ENCODE measurements at regions not wholly inside any gene's neighbourhood (a gene's known extent, or its start where the extent isn't known, plus 50 kb on each side); places are given as distances from the start of the nearest gene placed in this dataset.

- no peak for DNase-seq (ENCODE audit: low read depth, low spot score)
- TF ChIP-seq EZH2 (IDR thresholded peaks at IDR 0.05) (no peak), FOXP2 (optimal IDR thresholded peaks at IDR 0.05; ENCODE audit: control extremely low read depth, extremely low read length, insufficient read depth) (no peak), POLR2AphosphoS5 (IDR thresholded peaks at IDR 0.05; ENCODE audit: borderline replicate concordance, low read depth, low read length) (no peak)
- Histone ChIP-seq H3K36me3 (ENCODE audit: insufficient read depth, low read length) (no peaks in the 10 kb centered on the region), H3K4me3 (no peak overlapping the region), H3K27ac (no peak overlapping the region), H3K9me3 (ENCODE audit: low read depth, low read length) (no peaks in the 10 kb centered on the region), H3K9ac (ENCODE audit: insufficient read length) (no peak overlapping the region)
Observed at GRCh38 chr16:51691109-51691508, 540.0 kb upstream of the SALL1 start.

GRCh38 chr16:51685498-51685897, 534.4 kb upstream of the SALL1 start:
- no peak for TF ChIP-seq FOXP2 (optimal IDR thresholded peaks at IDR 0.05; ENCODE audit: control extremely low read depth, extremely low read length, insufficient read depth)
- no peak for TF ChIP-seq EZH2 (IDR thresholded peaks at IDR 0.05)
- TF ChIP-seq POLR2AphosphoS5 (IDR thresholded peaks at IDR 0.05; ENCODE audit: borderline replicate concordance, low read depth, low read length) = no peak
- DNase-seq (ENCODE audit: low read depth, low spot score) = no peak
- no peak overlapping the region for H3K4me3 ChIP-seq

GRCh38 chr16:51683882-51684281, 532.8 kb upstream of the SALL1 start:
- Histone ChIP-seq H3K4me3 (no peak overlapping the region), H3K9ac (ENCODE audit: insufficient read length) (no peak overlapping the region), H3K27ac (no peak overlapping the region), H3K9me3 (ENCODE audit: low read depth, low read length) (no peaks in the 10 kb centered on the region), H3K36me3 (ENCODE audit: insufficient read depth, low read length) (no peaks in the 10 kb centered on the region)
- TF ChIP-seq POLR2AphosphoS5 (IDR thresholded peaks at IDR 0.05; ENCODE audit: borderline replicate concordance, low read depth, low read length) (no peak), EZH2 (IDR thresholded peaks at IDR 0.05) (no peak), FOXP2 (optimal IDR thresholded peaks at IDR 0.05; ENCODE audit: control extremely low read depth, extremely low read length, insufficient read depth) (no peak)
- DNase-seq (ENCODE audit: low read depth, low spot score) = no peak

More at GRCh38 chr16:51685498-51685897, 534.4 kb upstream of the SALL1 start:
- Histone ChIP-seq H3K36me3 (ENCODE audit: insufficient read depth, low read length) (no peaks in the 10 kb centered on the region), H3K9ac (ENCODE audit: insufficient read length) (no peak overlapping the region), H3K27ac (no peak overlapping the region), H3K9me3 (ENCODE audit: low read depth, low read length) (no peaks in the 10 kb centered on the region)

- no peak for DNase-seq (ENCODE audit: low read depth, low spot score)
- TF ChIP-seq FOXP2 (optimal IDR thresholded peaks at IDR 0.05; ENCODE audit: control extremely low read depth, extremely low read length, insufficient read depth) (no peak), EZH2 (IDR thresholded peaks at IDR 0.05) (no peak), POLR2AphosphoS5 (IDR thresholded peaks at IDR 0.05; ENCODE audit: borderline replicate concordance, low read depth, low read length) (no peak)
- H3K4me3 ChIP-seq = no peak overlapping the region
- no peaks in the 10 kb centered on the region for H3K36me3 ChIP-seq (ENCODE audit: insufficient read depth, low read length)
- H3K9me3 ChIP-seq (ENCODE audit: low read depth, low read length) = no peaks in the 10 kb centered on the region
- no peak overlapping the region for H3K9ac ChIP-seq (ENCODE audit: insufficient read length)
- no peak overlapping the region for H3K27ac ChIP-seq
Observed at GRCh38 chr16:51682905-51683304, 531.8 kb upstream of the SALL1 start.

GRCh38 chr16:51674615-51675014, 523.5 kb upstream of the SALL1 start:
- H3K9me3 ChIP-seq (ENCODE audit: low read depth, low read length) = no peaks in the 10 kb centered on the region
- no peak overlapping the region for H3K9ac ChIP-seq (ENCODE audit: insufficient read length)
- H3K4me3 ChIP-seq = no peak overlapping the region
- DNase-seq (ENCODE audit: low read depth, low spot score) = no peak
- H3K36me3 ChIP-seq (ENCODE audit: insufficient read depth, low read length) = no peaks in the 10 kb centered on the region
- no peak for TF ChIP-seq EZH2 (IDR thresholded peaks at IDR 0.05)
- no peak for TF ChIP-seq FOXP2 (optimal IDR thresholded peaks at IDR 0.05; ENCODE audit: control extremely low read depth, extremely low read length, insufficient read depth)
- TF ChIP-seq POLR2AphosphoS5 (IDR thresholded peaks at IDR 0.05; ENCODE audit: borderline replicate concordance, low read depth, low read length) = no peak
- no peak overlapping the region for H3K27ac ChIP-seq

GRCh38 chr16:51670527-51670926, 519.5 kb upstream of the SALL1 start:
- Histone ChIP-seq H3K36me3 (ENCODE audit: insufficient read depth, low read length) (no peaks in the 10 kb centered on the region), H3K4me3 (no peak overlapping the region), H3K9ac (ENCODE audit: insufficient read length) (no peak overlapping the region), H3K27ac (no peak overlapping the region), H3K9me3 (ENCODE audit: low read depth, low read length) (no peaks in the 10 kb centered on the region)
- DNase-seq (ENCODE audit: low read depth, low spot score) = no peak
- TF ChIP-seq EZH2 (IDR thresholded peaks at IDR 0.05) = no peak

GRCh38 chr16:51666821-51667220, 515.8 kb upstream of the SALL1 start:
- Histone ChIP-seq H3K9ac (ENCODE audit: insufficient read length) (no peak overlapping the region), H3K27ac (no peak overlapping the region), H3K36me3 (ENCODE audit: insufficient read depth, low read length) (no peaks in the 10 kb centered on the region), H3K4me3 (no peak overlapping the region), H3K9me3 (ENCODE audit: low read depth, low read length) (no peaks in the 10 kb centered on the region)
- no peak for DNase-seq (ENCODE audit: low read depth, low spot score)
- no peak for TF ChIP-seq FOXP2 (optimal IDR thresholded peaks at IDR 0.05; ENCODE audit: control extremely low read depth, extremely low read length, insufficient read depth)
- no peak for TF ChIP-seq POLR2AphosphoS5 (IDR thresholded peaks at IDR 0.05; ENCODE audit: borderline replicate concordance, low read depth, low read length)
- no peak for TF ChIP-seq EZH2 (IDR thresholded peaks at IDR 0.05)

GRCh38 chr16:51666074-51666473, 515.0 kb upstream of the SALL1 start:
- H3K9me3 ChIP-seq (ENCODE audit: low read depth, low read length) = no peaks in the 10 kb centered on the region
- H3K36me3 ChIP-seq (ENCODE audit: insufficient read depth, low read length) = no peaks in the 10 kb centered on the region
- TF ChIP-seq EZH2 (IDR thresholded peaks at IDR 0.05) = no peak
- no peak for TF ChIP-seq FOXP2 (optimal IDR thresholded peaks at IDR 0.05; ENCODE audit: control extremely low read depth, extremely low read length, insufficient read depth)
- TF ChIP-seq POLR2AphosphoS5 (IDR thresholded peaks at IDR 0.05; ENCODE audit: borderline replicate concordance, low read depth, low read length) = no peak
- no peak overlapping the region for H3K27ac ChIP-seq
- no peak overlapping the region for H3K9ac ChIP-seq (ENCODE audit: insufficient read length)
- DNase-seq (ENCODE audit: low read depth, low spot score) = no peak
- no peak overlapping the region for H3K4me3 ChIP-seq

- H3K9ac ChIP-seq (ENCODE audit: insufficient read length) = no peak overlapping the region
- TF ChIP-seq POLR2AphosphoS5 (IDR thresholded peaks at IDR 0.05; ENCODE audit: borderline replicate concordance, low read depth, low read length) (no peak), EZH2 (IDR thresholded peaks at IDR 0.05) (no peak), FOXP2 (optimal IDR thresholded peaks at IDR 0.05; ENCODE audit: control extremely low read depth, extremely low read length, insufficient read depth) (no peak)
- no peak for DNase-seq (ENCODE audit: low read depth, low spot score)
- H3K4me3 ChIP-seq = no peak overlapping the region
- H3K27ac ChIP-seq = no peak overlapping the region
- H3K36me3 ChIP-seq (ENCODE audit: insufficient read depth, low read length) = no peaks in the 10 kb centered on the region
- no peaks in the 10 kb centered on the region for H3K9me3 ChIP-seq (ENCODE audit: low read depth, low read length)
Observed at GRCh38 chr16:51665436-51665998, 514.4 kb upstream of the SALL1 start.

All from SK-N-MC (cell line).